HUES64 (cell line): ENCODE measurements at regions not wholly inside any gene's neighbourhood (a gene's known extent, or its start where the extent isn't known, plus 50 kb on each side); places are given as distances from the start of the nearest gene placed in this dataset.

ENCODE experiments used
- H3K27ac ChIP-seq: 2 replicates; pipeline ENCODE4 v1.7.0; 2013; ENCODE audit warnings: low read depth, low read length, inconsistent platforms
- H3K27me3 ChIP-seq: 2 replicates; pipeline ENCODE4 v1.6.1; 2013; ENCODE audit warnings: mild to moderate bottlenecking, low read length; ENCODE audit not compliant: insufficient read depth
- H3K36me3 ChIP-seq: 2 replicates; pipeline ENCODE4 v1.6.1; 2013; ENCODE audit warnings: mild to moderate bottlenecking, low read length; ENCODE audit not compliant: insufficient read depth
- H3K4me1 ChIP-seq: 2 replicates; pipeline ENCODE4 v1.6.1; 2013; ENCODE audit warnings: mild to moderate bottlenecking, low read length, moderate library complexity; ENCODE audit not compliant: insufficient read depth
- H3K4me3 ChIP-seq: 2 replicates; pipeline ENCODE4 v1.5.1; 2013; ENCODE audit warnings: mild to moderate bottlenecking, low read length, moderate library complexity
- H3K9ac ChIP-seq: 2 replicates; pipeline ENCODE4 v1.6.1; 2013; ENCODE audit warnings: mild to moderate bottlenecking, low read depth, low read length
- H3K9me3 ChIP-seq: 2 replicates; pipeline ENCODE4 v1.6.1; 2013; ENCODE audit warnings: low read depth, low read length; ENCODE audit not compliant: insufficient read depth
- WGBS: fragments of 150-250, 120-280 bp; methylation state at CpG from one replicate; pipeline ENCODE4 v1.1.7; 2013; ENCODE audit warnings: missing lambda C conversion rate; 5-methylcytosine and 5-hydroxymethylcytosine counted together

DNA sequence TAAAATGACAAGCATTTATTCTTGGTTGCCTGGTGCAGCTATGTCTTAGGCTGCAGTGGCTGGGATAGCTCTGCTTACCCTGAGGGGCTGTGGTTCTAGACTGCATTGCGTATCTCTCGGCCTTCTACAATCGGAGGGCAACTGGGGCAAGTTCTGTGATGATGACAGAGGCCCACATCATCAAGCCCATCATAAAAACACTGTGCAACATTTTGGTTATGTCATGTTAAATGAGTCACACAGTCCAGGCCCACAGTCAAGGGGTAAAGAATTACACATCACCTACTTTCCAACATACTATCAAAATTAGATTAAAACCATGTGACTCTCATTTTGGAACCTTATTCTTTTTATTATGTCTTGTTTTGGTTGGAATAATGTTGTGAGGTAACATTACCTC lies 120.2 kb upstream of the GUCY1A1 start:
- no peak overlapping the region for H3K27ac ChIP-seq
- no peak overlapping the region for H3K4me3 ChIP-seq
- no peak overlapping the region for H3K9ac ChIP-seq
- H3K9me3 ChIP-seq = peaks cover 18% of the 10 kb centered on the region; the same call in 1 of the 2 replicates
- H3K4me1 ChIP-seq = no peaks in the 10 kb centered on the region
- H3K27me3 ChIP-seq = no peaks in the 10 kb centered on the region
- WGBS = 100% methylated on average over 3 of the region's 3 CpGs
- H3K36me3 ChIP-seq = no peaks in the 10 kb centered on the region

DNA sequence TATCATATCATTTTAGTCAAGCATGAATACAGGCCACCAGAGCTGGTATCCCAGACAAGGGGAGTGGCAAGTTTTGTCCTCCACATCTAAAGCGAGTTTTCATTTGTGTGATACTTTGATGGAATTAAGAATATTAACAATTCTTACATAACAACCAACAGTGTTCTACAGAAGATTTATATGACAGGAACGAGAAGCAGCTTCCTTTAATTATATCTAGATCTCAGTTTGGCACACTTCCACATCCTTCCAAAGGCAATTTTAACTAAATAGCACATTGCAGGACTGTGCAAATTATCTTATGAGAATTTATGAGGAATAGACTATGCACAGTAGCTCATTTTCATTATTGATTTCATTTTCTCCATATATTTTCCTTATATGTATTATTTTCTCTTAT lies 121.2 kb upstream of the GUCY1A1 start:
- Histone ChIP-seq H3K36me3 (no peaks in the 10 kb centered on the region), H3K4me1 (no peaks in the 10 kb centered on the region), H3K9me3 (peaks cover 18% of the 10 kb centered on the region; the same call in 1 of the 2 replicates), H3K9ac (no peak overlapping the region), H3K27me3 (no peaks in the 10 kb centered on the region), H3K27ac (no peak overlapping the region), H3K4me3 (no peak overlapping the region)
- WGBS = 100% methylated on average over 1 of the region's 2 CpGs

DNA sequence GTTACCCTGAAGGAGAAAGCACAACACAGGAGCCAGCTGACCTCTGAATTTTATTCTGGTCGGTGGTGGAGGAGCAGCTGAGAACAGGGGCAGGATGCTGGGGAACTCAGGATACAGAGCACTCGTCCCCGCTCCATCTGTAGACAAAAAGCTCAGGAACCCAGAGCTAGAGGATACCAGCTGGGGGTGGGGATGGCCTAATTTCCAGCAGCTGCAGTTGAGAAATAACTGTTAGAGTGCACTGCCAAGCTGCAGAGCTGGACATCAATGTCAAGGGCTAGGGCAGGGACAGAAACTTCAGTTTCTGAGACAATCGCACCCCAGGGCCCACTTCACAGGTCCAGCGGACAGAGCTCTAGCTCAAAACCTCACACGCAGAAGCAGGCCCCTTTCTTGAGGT lies 122.1 kb upstream of the GUCY1A1 start:
- no peak overlapping the region for H3K27ac ChIP-seq
- H3K36me3 ChIP-seq = no peaks in the 10 kb centered on the region
- 90% methylated on average over 6 of the region's 6 CpGs for WGBS

DNA sequence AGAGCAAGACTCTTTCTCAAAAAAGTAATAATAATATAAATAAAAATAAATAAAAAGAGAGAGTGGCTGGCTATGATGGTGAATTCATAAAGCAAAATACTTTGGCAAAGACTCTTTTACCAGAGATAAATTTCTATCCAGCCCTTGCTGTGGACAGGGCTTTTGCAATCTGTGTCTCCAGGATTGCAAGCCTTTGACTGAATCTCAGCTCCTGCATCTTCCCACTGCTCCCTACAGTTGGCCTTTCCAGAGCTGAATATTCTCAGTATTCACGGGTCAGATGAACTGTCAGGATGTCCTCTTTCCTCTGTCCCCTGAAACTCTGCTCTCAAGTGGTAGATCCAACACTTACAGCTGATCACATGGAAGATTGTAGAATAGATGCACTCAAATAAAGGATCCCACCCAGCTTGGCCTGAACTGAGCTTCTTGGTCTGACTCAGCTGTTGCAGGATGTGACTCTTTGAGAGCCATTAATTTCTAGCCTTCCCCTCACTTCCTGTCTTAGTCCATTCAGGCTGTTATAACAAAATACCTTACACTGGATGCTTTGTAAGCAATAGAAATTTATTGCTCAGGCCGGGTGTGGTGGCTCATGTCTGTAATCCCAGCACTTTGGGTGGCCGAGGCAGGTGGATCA lies 123.4 kb upstream of the GUCY1A1 start:
- no peak overlapping the region for H3K27ac ChIP-seq
- H3K4me3 ChIP-seq = no peak overlapping the region
- no peaks in the 10 kb centered on the region for H3K36me3 ChIP-seq
- no peak overlapping the region for H3K9ac ChIP-seq
- no peaks in the 10 kb centered on the region for H3K27me3 ChIP-seq
- 93% methylated on average over 3 of the region's 3 CpGs for WGBS
- H3K4me1 ChIP-seq = no peaks in the 10 kb centered on the region
- peaks cover 18% of the 10 kb centered on the region; the same call in 1 of the 2 replicates for H3K9me3 ChIP-seq

More for the DNA sequence above, 122.1 kb upstream of the GUCY1A1 start:
- Histone ChIP-seq H3K4me3 (no peak overlapping the region), H3K9ac (no peak overlapping the region), H3K4me1 (no peaks in the 10 kb centered on the region), H3K27me3 (no peaks in the 10 kb centered on the region), H3K9me3 (peaks cover 18% of the 10 kb centered on the region; the same call in 1 of the 2 replicates)

DNA sequence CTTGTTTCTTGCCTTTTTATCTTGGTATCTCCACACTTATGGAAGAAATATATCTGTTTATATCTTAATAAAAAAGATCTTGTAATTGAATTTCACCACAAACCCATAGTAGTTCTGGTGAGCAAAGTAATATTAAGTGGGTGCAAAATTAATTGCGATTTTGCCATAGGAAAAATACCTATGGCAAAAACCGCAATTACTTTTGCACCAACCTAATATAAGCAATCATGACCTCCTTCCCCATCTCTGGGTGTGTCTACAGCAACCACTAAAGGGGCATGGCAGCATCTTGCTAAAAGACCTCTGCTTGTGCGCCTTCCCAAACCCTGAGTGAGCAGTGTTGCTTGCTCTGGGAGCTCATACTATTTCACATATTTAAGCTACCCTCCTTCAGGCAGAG lies 124.2 kb upstream of the GUCY1A1 start:
- no peak overlapping the region for H3K4me3 ChIP-seq
- WGBS = 99% methylated on average over 3 of the region's 3 CpGs

DNA sequence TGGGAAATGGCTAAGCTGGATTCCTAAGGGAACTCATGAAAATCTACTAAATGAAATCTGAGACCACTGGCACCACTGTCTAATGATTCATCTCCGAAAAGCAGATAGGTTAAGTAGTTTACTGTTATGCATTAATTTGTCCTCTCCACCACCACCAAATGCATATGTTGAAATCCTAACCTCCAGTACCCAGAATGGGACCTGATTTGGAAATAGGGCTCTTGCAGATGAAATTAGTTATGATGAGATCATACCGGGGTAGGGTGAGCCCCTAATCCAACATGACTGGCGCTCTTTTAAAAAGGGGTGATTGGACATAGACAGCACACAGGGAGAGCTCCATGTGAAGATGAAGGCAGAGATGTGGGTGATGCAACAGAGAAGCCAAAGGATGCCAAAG lies 124.9 kb upstream of the GUCY1A1 start:
- H3K9me3 ChIP-seq = peaks cover 18% of the 10 kb centered on the region; the same call in 1 of the 2 replicates
- H3K4me1 ChIP-seq = no peaks in the 10 kb centered on the region
- 94% methylated on average over 2 of the region's 3 CpGs for WGBS
- no peak overlapping the region for H3K27ac ChIP-seq
- no peak overlapping the region for H3K4me3 ChIP-seq
- H3K36me3 ChIP-seq = no peaks in the 10 kb centered on the region
- no peak overlapping the region for H3K9ac ChIP-seq
- no peaks in the 10 kb centered on the region for H3K27me3 ChIP-seq

More for the DNA sequence above, 124.2 kb upstream of the GUCY1A1 start:
- Histone ChIP-seq H3K4me1 (no peaks in the 10 kb centered on the region), H3K27me3 (no peaks in the 10 kb centered on the region), H3K36me3 (no peaks in the 10 kb centered on the region), H3K9ac (no peak overlapping the region), H3K9me3 (peaks cover 18% of the 10 kb centered on the region; the same call in 1 of the 2 replicates), H3K27ac (no peak overlapping the region)

DNA sequence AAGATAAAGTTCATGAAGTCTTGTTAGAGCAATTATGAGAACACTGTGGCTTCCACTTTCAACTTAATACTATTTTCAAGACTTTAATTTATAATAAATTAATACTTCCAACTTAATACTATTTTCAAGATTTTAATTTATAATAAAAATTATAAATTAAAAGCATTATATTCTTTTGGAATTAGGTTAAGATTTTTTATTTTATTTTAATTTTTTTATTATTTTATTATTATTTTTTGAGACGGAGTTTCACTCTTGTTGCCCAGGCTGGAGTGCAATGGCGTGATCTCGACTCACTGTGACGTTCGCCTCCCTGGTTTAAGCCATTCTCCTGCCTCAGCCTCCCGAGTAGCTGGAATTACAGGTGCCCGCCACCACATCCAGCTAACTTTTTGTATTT lies 126.0 kb upstream of the GUCY1A1 start:
- Histone ChIP-seq H3K27ac (no peak overlapping the region), H3K4me3 (no peak overlapping the region), H3K4me1 (no peaks in the 10 kb centered on the region), H3K36me3 (no peaks in the 10 kb centered on the region), H3K9ac (no peak overlapping the region), H3K27me3 (no peaks in the 10 kb centered on the region), H3K9me3 (peaks cover 16% of the 10 kb centered on the region; the same call in 1 of the 2 replicates)
- over 99% methylated on average over 7 of the region's 7 CpGs for WGBS

DNA sequence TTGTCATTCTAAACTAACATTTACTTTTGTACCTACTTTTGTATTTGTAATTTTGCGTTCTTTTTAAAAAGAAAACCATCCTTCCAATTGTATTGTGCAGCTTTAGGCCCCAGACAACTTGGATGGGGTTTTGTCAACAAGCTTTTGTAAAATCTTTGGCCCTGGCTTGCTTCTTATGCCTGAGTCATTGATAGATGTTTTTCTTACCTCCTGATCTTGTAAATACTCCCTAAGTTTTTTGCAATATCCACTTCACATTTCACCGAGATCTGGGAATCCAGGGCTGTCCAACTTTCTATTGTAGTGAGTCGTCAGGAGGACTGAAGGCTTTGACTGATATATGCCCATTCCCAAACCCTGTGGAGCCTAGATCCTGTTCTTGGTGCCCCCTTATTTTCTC lies 126.9 kb upstream of the GUCY1A1 start:
- no peak overlapping the region for H3K27ac ChIP-seq
- H3K9ac ChIP-seq = no peak overlapping the region
- no peak overlapping the region for H3K4me3 ChIP-seq
- 98% methylated on average over 3 of the region's 3 CpGs for WGBS
- H3K27me3 ChIP-seq = no peaks in the 10 kb centered on the region
- no peaks in the 10 kb centered on the region for H3K4me1 ChIP-seq
- H3K36me3 ChIP-seq = no peaks in the 10 kb centered on the region
- H3K9me3 ChIP-seq = 0 out of 2 replicates have a peak, but pooled peaks cover 8% of the 10 kb centered on the region

DNA sequence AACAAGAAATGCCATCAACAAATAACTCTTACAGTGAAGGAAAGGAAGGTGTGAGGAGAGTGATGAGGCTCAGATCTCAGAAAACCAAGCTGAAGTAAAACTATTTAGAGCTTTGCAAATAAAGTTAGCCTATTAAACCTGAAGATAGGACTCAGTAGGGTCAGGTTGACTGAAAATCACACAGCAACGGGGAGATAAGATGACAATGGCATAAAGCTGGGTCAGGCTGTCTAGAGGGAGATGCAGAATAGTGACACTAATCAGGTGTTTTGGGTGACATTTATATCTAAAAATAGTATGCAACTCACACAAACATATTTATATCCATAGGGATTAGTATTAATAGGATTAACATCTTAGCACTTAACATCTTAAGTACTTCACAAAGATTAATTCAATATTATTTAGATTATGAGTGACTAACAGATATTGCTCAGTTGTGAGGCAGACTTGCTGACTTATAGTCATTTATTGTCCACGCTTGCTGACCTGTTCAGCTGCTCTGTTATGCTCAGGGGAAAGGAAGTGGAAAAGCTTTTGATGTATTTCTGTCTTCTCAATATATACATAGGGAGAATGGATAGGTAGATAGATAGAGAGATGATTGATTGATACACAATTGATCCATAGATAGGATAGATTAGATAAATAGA lies 130.7 kb upstream of the GUCY1A1 start:
- WGBS = 91% methylated on average over 2 of the region's 2 CpGs

DNA sequence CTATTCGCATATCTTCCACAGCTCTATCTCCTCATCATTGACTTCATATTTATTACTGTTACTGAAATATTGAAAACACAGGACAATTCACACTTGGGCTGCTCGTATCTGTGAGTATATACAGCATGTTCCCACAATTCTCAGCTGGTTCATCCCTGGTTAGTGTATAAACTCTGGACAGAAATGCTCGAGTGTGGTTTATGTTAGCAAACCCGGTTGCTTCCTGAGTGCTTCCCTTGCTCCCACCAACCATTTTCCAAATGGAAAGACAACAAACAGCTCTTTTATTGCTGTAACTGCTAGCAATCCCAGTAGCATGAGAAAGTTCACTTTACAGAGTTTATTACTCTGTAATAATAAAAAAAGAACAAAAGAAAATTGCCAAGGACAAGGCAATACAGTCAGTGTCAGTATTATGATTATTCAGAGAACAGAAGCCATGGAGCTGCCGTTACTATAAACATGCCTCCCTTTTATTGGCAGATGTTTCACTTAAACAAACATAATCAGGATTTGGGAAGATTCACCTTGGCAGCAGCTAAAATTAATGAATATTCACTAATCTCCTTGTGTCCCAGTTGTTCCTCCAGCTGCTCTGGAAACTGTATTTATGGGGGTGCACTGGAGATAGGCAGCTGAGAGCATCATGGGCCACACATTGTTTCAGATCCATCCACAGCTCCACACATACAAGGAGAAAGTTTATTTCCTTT lies 134.1 kb upstream of the GUCY1A1 start:
- Histone ChIP-seq H3K4me3 (no peak overlapping the region), H3K27ac (no peak overlapping the region), H3K9me3 (no peaks in the 10 kb centered on the region), H3K9ac (no peak overlapping the region), H3K4me1 (no peaks in the 10 kb centered on the region), H3K27me3 (no peaks in the 10 kb centered on the region), H3K36me3 (no peaks in the 10 kb centered on the region)
- WGBS = 98% methylated on average over 5 of the region's 5 CpGs

More for the DNA sequence above, 130.7 kb upstream of the GUCY1A1 start:
- Histone ChIP-seq H3K9me3 (no peaks in the 10 kb centered on the region), H3K4me3 (no peak overlapping the region), H3K4me1 (no peaks in the 10 kb centered on the region), H3K36me3 (no peaks in the 10 kb centered on the region), H3K9ac (no peak overlapping the region), H3K27me3 (no peaks in the 10 kb centered on the region), H3K27ac (no peak overlapping the region)

DNA sequence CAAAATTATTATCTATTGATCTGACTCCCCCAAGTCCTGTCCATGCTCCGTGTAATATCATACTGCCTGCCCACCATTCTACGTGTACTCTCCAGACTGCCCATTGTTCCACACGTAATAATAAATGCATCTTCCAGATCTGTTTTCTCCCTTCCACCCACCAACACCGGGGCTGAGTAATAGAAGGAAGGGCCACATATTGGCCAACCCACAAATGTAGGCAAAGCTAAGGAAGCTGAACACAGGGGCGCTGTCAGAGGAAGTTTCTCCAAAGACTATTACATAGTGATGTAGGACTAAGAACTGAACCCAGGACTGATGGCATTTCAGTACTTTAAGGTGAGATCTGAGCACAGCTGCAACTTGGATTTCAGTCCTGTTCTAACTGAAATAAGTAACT lies 135.8 kb upstream of the GUCY1A1 start:
- Histone ChIP-seq H3K4me1 (no peaks in the 10 kb centered on the region), H3K9ac (no peak overlapping the region), H3K27ac (no peak overlapping the region), H3K27me3 (no peaks in the 10 kb centered on the region), H3K36me3 (no peaks in the 10 kb centered on the region), H3K4me3 (no peak overlapping the region), H3K9me3 (no peaks in the 10 kb centered on the region)
- 95% methylated on average over 5 of the region's 5 CpGs for whole genome bisulfite sequencing
